ENCODE measurements at regions not wholly inside any gene's neighbourhood (a gene's known extent, or its start where the extent isn't known, plus 50 kb on each side); places are given as distances from the start of the nearest gene placed in this dataset.

- H3K27ac ChIP-seq (ENCODE audit: low read length): no peak overlapping the region
- no peaks in the 10 kb centered on the region for H3K27me3 ChIP-seq (ENCODE audit: control insufficient read depth, insufficient read depth, low read length)
- H3K36me3 ChIP-seq (ENCODE audit: control insufficient read depth, insufficient read depth, low read length): no peaks in the 10 kb centered on the region
- H3K4me1 ChIP-seq (ENCODE audit: control insufficient read depth, insufficient read depth, low read length): no peaks in the 10 kb centered on the region
- WGBS (ENCODE audit: insufficient coverage, low lambda C conversion rate): 58% methylated on average over 4 of the region's 5 CpGs
- no peak overlapping the region for H3K4me3 ChIP-seq (ENCODE audit: low read length)
- no peak for DNase-seq
- no peaks in the 10 kb centered on the region for H3K9me3 ChIP-seq (ENCODE audit: control insufficient read depth, low read depth, low read length)
Measured at GRCh38 chr1:90318431-90318830, 323.5 kb downstream of the ZNF326 start.

- no peaks in the 10 kb centered on the region for H3K36me3 ChIP-seq (ENCODE audit: control insufficient read depth, insufficient read depth, low read length)
- H3K4me3 ChIP-seq (ENCODE audit: low read length): no peak overlapping the region
- H3K27me3 ChIP-seq (ENCODE audit: control insufficient read depth, insufficient read depth, low read length): no peaks in the 10 kb centered on the region
- DNase-seq: no peak
- H3K4me1 ChIP-seq (ENCODE audit: control insufficient read depth, insufficient read depth, low read length): no peaks in the 10 kb centered on the region
- no peak overlapping the region for H3K27ac ChIP-seq (ENCODE audit: low read length)
- no peaks in the 10 kb centered on the region for H3K9me3 ChIP-seq (ENCODE audit: control insufficient read depth, low read depth, low read length)
- WGBS (ENCODE audit: insufficient coverage, low lambda C conversion rate): 90% methylated on average over 2 of the region's 4 CpGs
Measured at GRCh38 chr1:90317628-90318027, 322.7 kb downstream of the ZNF326 start.

- no CpG with 5 or more reads among the region's 7 CpGs for WGBS (ENCODE audit: insufficient coverage, low lambda C conversion rate)
- no peaks in the 10 kb centered on the region for H3K9me3 ChIP-seq (ENCODE audit: control insufficient read depth, low read depth, low read length)
- no peak overlapping the region for H3K27ac ChIP-seq (ENCODE audit: low read length)
- no peak for DNase-seq
- H3K36me3 ChIP-seq (ENCODE audit: control insufficient read depth, insufficient read depth, low read length): no peaks in the 10 kb centered on the region
- H3K27me3 ChIP-seq (ENCODE audit: control insufficient read depth, insufficient read depth, low read length): no peaks in the 10 kb centered on the region
- H3K4me3 ChIP-seq (ENCODE audit: low read length): no peak overlapping the region
- no peaks in the 10 kb centered on the region for H3K4me1 ChIP-seq (ENCODE audit: control insufficient read depth, insufficient read depth, low read length)
Measured at GRCh38 chr1:90314533-90314932, 319.6 kb downstream of the ZNF326 start.

- no peaks in the 10 kb centered on the region for H3K27me3 ChIP-seq (ENCODE audit: control insufficient read depth, insufficient read depth, low read length)
- H3K36me3 ChIP-seq (ENCODE audit: control insufficient read depth, insufficient read depth, low read length): no peaks in the 10 kb centered on the region
- H3K4me1 ChIP-seq (ENCODE audit: control insufficient read depth, insufficient read depth, low read length): no peaks in the 10 kb centered on the region
- H3K27ac ChIP-seq (ENCODE audit: low read length): no peak overlapping the region
- no peaks in the 10 kb centered on the region for H3K9me3 ChIP-seq (ENCODE audit: control insufficient read depth, low read depth, low read length)
- no CpG with 5 or more reads among the region's 3 CpGs for WGBS (ENCODE audit: insufficient coverage, low lambda C conversion rate)
- H3K4me3 ChIP-seq (ENCODE audit: low read length): no peak overlapping the region
- DNase-seq: no peak
Measured at GRCh38 chr1:90313778-90314177, 318.9 kb downstream of the ZNF326 start.

GRCh38 chr1:90309806-90310205 is 314.9 kb downstream of the ZNF326 start:
- Histone ChIP-seq H3K36me3 (ENCODE audit: control insufficient read depth, insufficient read depth, low read length) (no peaks in the 10 kb centered on the region), H3K27ac (ENCODE audit: low read length) (no peak overlapping the region), H3K9me3 (ENCODE audit: control insufficient read depth, low read depth, low read length) (no peaks in the 10 kb centered on the region), H3K27me3 (ENCODE audit: control insufficient read depth, insufficient read depth, low read length) (no peaks in the 10 kb centered on the region), H3K4me1 (ENCODE audit: control insufficient read depth, insufficient read depth, low read length) (no peaks in the 10 kb centered on the region), H3K4me3 (ENCODE audit: low read length) (no peak overlapping the region)
- DNase-seq: no peak
- WGBS (ENCODE audit: insufficient coverage, low lambda C conversion rate): no CpG with 5 or more reads among the region's 5 CpGs

GRCh38 chr1:90308421-90308820 is 313.5 kb downstream of the ZNF326 start:
- no CpG with 5 or more reads among the region's 1 CpG for WGBS (ENCODE audit: insufficient coverage, low lambda C conversion rate)
- Histone ChIP-seq H3K4me3 (ENCODE audit: low read length) (no peak overlapping the region), H3K36me3 (ENCODE audit: control insufficient read depth, insufficient read depth, low read length) (no peaks in the 10 kb centered on the region), H3K27me3 (ENCODE audit: control insufficient read depth, insufficient read depth, low read length) (no peaks in the 10 kb centered on the region), H3K9me3 (ENCODE audit: control insufficient read depth, low read depth, low read length) (no peaks in the 10 kb centered on the region), H3K4me1 (ENCODE audit: control insufficient read depth, insufficient read depth, low read length) (no peaks in the 10 kb centered on the region), H3K27ac (ENCODE audit: low read length) (no peak overlapping the region)
- no peak for DNase-seq

GRCh38 chr1:90305577-90305976 is 310.7 kb downstream of the ZNF326 start:
- no peaks in the 10 kb centered on the region for H3K36me3 ChIP-seq (ENCODE audit: control insufficient read depth, insufficient read depth, low read length)
- no peak for DNase-seq
- H3K27me3 ChIP-seq (ENCODE audit: control insufficient read depth, insufficient read depth, low read length): no peaks in the 10 kb centered on the region
- no peaks in the 10 kb centered on the region for H3K4me1 ChIP-seq (ENCODE audit: control insufficient read depth, insufficient read depth, low read length)
- H3K27ac ChIP-seq (ENCODE audit: low read length): no peak overlapping the region
- no peak overlapping the region for H3K4me3 ChIP-seq (ENCODE audit: low read length)
- H3K9me3 ChIP-seq (ENCODE audit: control insufficient read depth, low read depth, low read length): no peaks in the 10 kb centered on the region

GRCh38 chr1:90296327-90296726 is 301.4 kb downstream of the ZNF326 start:
- Histone ChIP-seq H3K27me3 (ENCODE audit: control insufficient read depth, insufficient read depth, low read length) (no peaks in the 10 kb centered on the region), H3K36me3 (ENCODE audit: control insufficient read depth, insufficient read depth, low read length) (no peaks in the 10 kb centered on the region), H3K27ac (ENCODE audit: low read length) (no peak overlapping the region), H3K9me3 (ENCODE audit: control insufficient read depth, low read depth, low read length) (no peaks in the 10 kb centered on the region), H3K4me1 (ENCODE audit: control insufficient read depth, insufficient read depth, low read length) (no peaks in the 10 kb centered on the region), H3K4me3 (ENCODE audit: low read length) (no peak overlapping the region)
- DNase-seq: no peak
- no CpG with 5 or more reads among the region's 5 CpGs for WGBS (ENCODE audit: insufficient coverage, low lambda C conversion rate)

- H3K4me3 ChIP-seq (ENCODE audit: low read length): no peak overlapping the region
- no peaks in the 10 kb centered on the region for H3K27me3 ChIP-seq (ENCODE audit: control insufficient read depth, insufficient read depth, low read length)
- no peak for DNase-seq
- WGBS (ENCODE audit: insufficient coverage, low lambda C conversion rate): no CpG with 5 or more reads among the region's 2 CpGs
- no peaks in the 10 kb centered on the region for H3K36me3 ChIP-seq (ENCODE audit: control insufficient read depth, insufficient read depth, low read length)
- no peaks in the 10 kb centered on the region for H3K4me1 ChIP-seq (ENCODE audit: control insufficient read depth, insufficient read depth, low read length)
- no peak overlapping the region for H3K27ac ChIP-seq (ENCODE audit: low read length)
- no peaks in the 10 kb centered on the region for H3K9me3 ChIP-seq (ENCODE audit: control insufficient read depth, low read depth, low read length)
Measured at GRCh38 chr1:90295534-90295933, 300.6 kb downstream of the ZNF326 start.

GRCh38 chr1:90291431-90292216 is 296.7 kb downstream of the ZNF326 start:
- DNase-seq: no peak
- no peaks in the 10 kb centered on the region for H3K4me1 ChIP-seq (ENCODE audit: control insufficient read depth, insufficient read depth, low read length)
- H3K9me3 ChIP-seq (ENCODE audit: control insufficient read depth, low read depth, low read length): no peaks in the 10 kb centered on the region
- H3K27me3 ChIP-seq (ENCODE audit: control insufficient read depth, insufficient read depth, low read length): no peaks in the 10 kb centered on the region
- no peaks in the 10 kb centered on the region for H3K36me3 ChIP-seq (ENCODE audit: control insufficient read depth, insufficient read depth, low read length)
- no peak overlapping the region for H3K27ac ChIP-seq (ENCODE audit: low read length)
- WGBS (ENCODE audit: insufficient coverage, low lambda C conversion rate): 57% methylated on average over 1 of the region's 3 CpGs
- no peak overlapping the region for H3K4me3 ChIP-seq (ENCODE audit: low read length)

GRCh38 chr1:90282811-90283210 is 287.9 kb downstream of the ZNF326 start:
- Histone ChIP-seq H3K36me3 (ENCODE audit: control insufficient read depth, insufficient read depth, low read length) (no peaks in the 10 kb centered on the region), H3K9me3 (ENCODE audit: control insufficient read depth, low read depth, low read length) (no peaks in the 10 kb centered on the region), H3K27me3 (ENCODE audit: control insufficient read depth, insufficient read depth, low read length) (no peaks in the 10 kb centered on the region), H3K27ac (ENCODE audit: low read length) (no peak overlapping the region), H3K4me3 (ENCODE audit: low read length) (no peak overlapping the region), H3K4me1 (ENCODE audit: control insufficient read depth, insufficient read depth, low read length) (no peaks in the 10 kb centered on the region)
- 92% methylated on average over 2 of the region's 4 CpGs for WGBS (ENCODE audit: insufficient coverage, low lambda C conversion rate)
- no peak for DNase-seq
